ACC112 (cell line): ENCODE measurements at regions not wholly inside any gene's neighbourhood (a gene's known extent, or its start where the extent isn't known, plus 50 kb on each side); places are given as distances from the start of the nearest gene placed in this dataset.

Experiments
- H2AFZ ChIP-seq: fragments of 200-600 bp; sonication (generic); one replicate; pipeline ENCODE4 v1.6.0; 2017; ENCODE audit warnings: antibody characterized with exemption, low read length; ENCODE audit not compliant: unreplicated experiment
- H3K27ac ChIP-seq: fragments of 200-600 bp; sonication (generic); 2 replicates; pipeline ENCODE4 v1.5.1; 2014; ENCODE audit warnings: low read depth, mild to moderate bottlenecking, antibody characterized with exemption, low read length, moderate library complexity
- H3K27me3 ChIP-seq: fragments of 200-600 bp; sonication (generic); 2 replicates; pipeline ENCODE4 v1.6.1; 2014; ENCODE audit warnings: mild to moderate bottlenecking, antibody characterized with exemption, low read length, moderate library complexity, mixed read lengths; ENCODE audit not compliant: insufficient read depth
- H3K36me3 ChIP-seq: fragments of 200-600 bp; sonication (generic); 2 replicates; pipeline ENCODE4 v1.6.1; 2016; ENCODE audit warnings: mild to moderate bottlenecking, antibody characterized with exemption, low read length, moderate library complexity, mixed read lengths; ENCODE audit not compliant: insufficient read depth
- H3K4me1 ChIP-seq: fragments of 200-600 bp; sonication (generic); one replicate; pipeline ENCODE4 v1.6.1; 2016; ENCODE audit warnings: low read length, mixed read lengths; ENCODE audit not compliant: insufficient read depth, unreplicated experiment, control insufficient read depth
- H3K4me3 ChIP-seq: fragments of 200-600 bp; sonication (generic); 2 replicates; pipeline ENCODE4 v1.5.1; 2014; ENCODE audit warnings: mild to moderate bottlenecking, low read depth, low read length
- H3K79me2 ChIP-seq: fragments of 200-600 bp; sonication (generic); one replicate; pipeline ENCODE4 v1.6.0; 2016; ENCODE audit warnings: low read length; ENCODE audit not compliant: control insufficient read depth, unreplicated experiment, insufficient read depth

GRCh38 chr2:104734937-104735586 is 118.9 kb upstream of the POU3F3 start:
- no peak overlapping the region for H3K27ac ChIP-seq
- H3K27me3 ChIP-seq, result no peaks in the 10 kb centered on the region
- H3K4me3 ChIP-seq, result peak overlapping the region; percentile 4; the same call in 1 of the 2 replicates
- H3K79me2 ChIP-seq, result no peaks in the 10 kb centered on the region
- 0 out of 2 replicates have a peak, but pooled peaks cover 2% of the 10 kb centered on the region for H3K36me3 ChIP-seq
- no peak overlapping the region for H2AFZ ChIP-seq
- H3K4me1 ChIP-seq, result peaks cover 9% of the 10 kb centered on the region

DNA sequence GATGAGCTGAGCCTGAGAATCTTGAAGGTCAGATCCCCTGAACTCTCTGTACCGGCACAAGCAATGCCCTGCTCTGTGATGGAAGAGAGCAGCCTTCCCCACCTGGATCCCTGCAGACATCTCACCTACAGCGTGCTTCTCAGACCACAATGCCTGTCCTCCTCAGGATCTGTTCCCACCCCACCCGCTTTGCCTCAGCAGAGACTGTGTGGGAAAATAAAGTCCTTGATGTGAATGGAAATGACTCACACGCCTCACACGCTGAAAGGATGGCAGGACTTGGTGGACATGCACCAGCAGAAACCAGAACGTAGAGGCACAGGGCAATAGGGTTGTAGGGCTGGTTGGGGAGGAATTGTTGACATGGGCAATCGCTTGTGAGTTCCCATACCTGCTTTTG is 117.9 kb upstream of the POU3F3 start:
- H3K4me3 ChIP-seq, result no peak overlapping the region

DNA sequence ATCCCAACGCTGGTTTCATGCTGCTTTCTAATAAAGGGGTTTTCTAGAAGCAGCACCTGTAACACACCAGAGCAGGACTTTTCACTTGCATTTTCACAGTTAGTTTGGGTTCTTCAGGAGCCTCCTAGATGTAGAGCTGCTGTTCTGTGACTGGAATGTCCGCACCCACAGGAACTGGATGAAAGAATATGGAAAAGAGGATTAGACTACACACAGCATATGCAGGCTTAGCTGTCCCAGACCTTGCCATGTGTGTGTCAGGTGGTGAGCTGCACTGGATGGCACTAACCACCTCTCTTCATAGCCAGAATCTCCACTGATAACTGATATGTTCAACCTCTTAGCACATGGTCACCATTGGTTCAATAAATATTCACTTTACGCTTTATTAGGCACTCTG is 112.1 kb upstream of the POU3F3 start:
- Histone ChIP-seq H3K27ac (no peak overlapping the region), H3K27me3 (peaks cover 54% of the 10 kb centered on the region), H3K79me2 (no peaks in the 10 kb centered on the region), H3K36me3 (no peaks in the 10 kb centered on the region), H3K4me3 (no peak overlapping the region), H3K4me1 (no peaks in the 10 kb centered on the region), H2AFZ (no peak overlapping the region)

More for the DNA sequence above, 117.9 kb upstream of the POU3F3 start:
- H3K27ac ChIP-seq, result no peak overlapping the region
- H3K36me3 ChIP-seq, result 0 out of 2 replicates have a peak, but pooled peaks cover 2% of the 10 kb centered on the region
- no peaks in the 10 kb centered on the region for H3K79me2 ChIP-seq
- H3K27me3 ChIP-seq, result peaks cover 2% of the 10 kb centered on the region; the same call in 1 of the 2 replicates
- peaks cover 9% of the 10 kb centered on the region for H3K4me1 ChIP-seq
- H2AFZ ChIP-seq, result no peak overlapping the region

GRCh38 chr2:104744537-104744936 is 109.4 kb upstream of the POU3F3 start:
- H3K27me3 ChIP-seq, result peaks cover 67% of the 10 kb centered on the region

DNA sequence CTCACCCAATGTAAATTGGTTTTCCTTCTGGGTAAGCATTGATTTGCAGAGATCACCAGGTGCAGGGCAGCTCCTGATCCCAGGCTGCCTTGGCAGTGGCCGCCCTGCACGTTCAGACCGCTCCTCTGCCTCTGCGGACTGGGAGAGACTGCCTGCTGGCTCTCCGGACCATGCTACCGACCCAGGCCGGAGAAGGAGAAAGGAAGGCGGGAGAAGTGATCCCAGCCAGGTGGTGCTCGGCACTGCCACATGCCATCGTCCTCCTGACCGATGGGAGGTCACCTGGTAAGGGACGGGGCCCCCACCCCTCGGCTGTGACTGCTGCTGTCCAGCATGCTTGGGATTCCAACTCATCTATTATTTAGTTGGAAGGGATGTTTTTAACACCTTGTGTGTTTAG is 108.1 kb upstream of the POU3F3 start:
- H3K36me3 ChIP-seq, result no peaks in the 10 kb centered on the region
- no peaks in the 10 kb centered on the region for H3K4me1 ChIP-seq
- H3K27me3 ChIP-seq, result peaks cover 71% of the 10 kb centered on the region
- H2AFZ ChIP-seq, result no peak overlapping the region
- no peak overlapping the region for H3K4me3 ChIP-seq
- H3K27ac ChIP-seq, result no peak overlapping the region
- no peaks in the 10 kb centered on the region for H3K79me2 ChIP-seq

More at GRCh38 chr2:104744537-104744936, 109.4 kb upstream of the POU3F3 start:
- Histone ChIP-seq H3K4me1 (no peaks in the 10 kb centered on the region), H3K4me3 (no peak overlapping the region), H2AFZ (no peak overlapping the region), H3K79me2 (no peaks in the 10 kb centered on the region), H3K27ac (no peak overlapping the region), H3K36me3 (no peaks in the 10 kb centered on the region)

- H3K4me3 ChIP-seq, result no peak overlapping the region
- H3K27me3 ChIP-seq, result peaks cover 66% of the 10 kb centered on the region
- no peaks in the 10 kb centered on the region for H3K36me3 ChIP-seq
- no peaks in the 10 kb centered on the region for H3K4me1 ChIP-seq
- no peak overlapping the region for H2AFZ ChIP-seq
- no peak overlapping the region for H3K27ac ChIP-seq
- H3K79me2 ChIP-seq, result no peaks in the 10 kb centered on the region
These were observed 107.6 kb upstream of the POU3F3 start for GRCh38 chr2:104746299-104746698.

DNA sequence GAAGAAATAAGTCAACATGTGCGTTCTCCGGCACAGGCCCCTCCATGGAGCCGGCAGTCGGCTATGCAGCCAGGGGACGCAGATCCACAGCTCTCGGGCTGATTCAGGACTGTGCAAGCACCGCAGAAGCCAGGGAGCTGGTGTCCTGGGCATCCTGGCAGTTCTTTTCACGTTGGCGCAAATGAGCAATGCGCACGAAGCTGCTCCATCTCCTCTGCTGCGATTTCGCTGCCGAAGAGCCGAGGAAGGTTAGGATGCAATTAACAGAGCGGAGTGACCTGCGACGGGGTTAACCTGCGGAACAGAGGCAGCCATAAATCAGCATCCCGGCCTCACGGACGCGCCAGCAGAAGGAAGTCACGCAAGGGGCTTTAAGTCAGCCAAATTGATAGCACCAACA is 107.1 kb upstream of the POU3F3 start:
- Histone ChIP-seq H2AFZ (no peak overlapping the region), H3K79me2 (no peaks in the 10 kb centered on the region), H3K4me1 (no peaks in the 10 kb centered on the region), H3K4me3 (no peak overlapping the region), H3K27me3 (peaks cover 61% of the 10 kb centered on the region), H3K27ac (no peak overlapping the region), H3K36me3 (no peaks in the 10 kb centered on the region)

DNA sequence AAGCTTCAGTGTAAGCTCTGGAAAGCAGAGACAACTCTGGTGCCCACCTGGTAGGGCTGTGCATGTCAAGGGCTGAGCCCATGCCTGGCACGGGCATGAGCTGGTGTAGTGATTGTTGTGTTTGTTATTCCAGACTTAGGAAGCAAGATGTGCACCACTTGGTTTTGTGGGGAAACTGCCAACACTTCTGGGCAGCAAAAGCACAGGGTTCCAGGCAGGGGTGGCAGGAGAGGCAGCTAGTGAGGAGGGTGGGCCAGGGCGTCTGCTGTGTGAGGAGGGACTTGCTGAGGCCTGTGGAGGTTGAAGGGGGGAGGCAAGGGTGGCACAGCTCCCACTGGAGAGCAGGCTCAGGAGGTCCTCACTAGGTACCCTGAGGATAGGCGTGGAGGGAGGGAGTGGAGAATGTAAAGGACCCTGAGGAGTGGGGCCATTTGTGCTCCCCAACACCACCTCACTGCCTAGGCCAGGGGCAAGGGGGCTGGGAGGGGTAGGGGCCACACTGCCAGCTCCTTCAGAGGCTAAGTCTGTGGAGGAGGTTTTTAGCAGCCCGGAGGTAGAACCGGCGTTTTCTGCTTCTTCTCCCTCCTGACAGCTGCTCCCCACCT is 104.0 kb upstream of the POU3F3 start:
- H3K79me2 ChIP-seq, result no peaks in the 10 kb centered on the region
- H3K4me1 ChIP-seq, result no peaks in the 10 kb centered on the region
- no peaks in the 10 kb centered on the region for H3K36me3 ChIP-seq
- no peak overlapping the region for H3K4me3 ChIP-seq
- peaks cover 32% of the 10 kb centered on the region for H3K27me3 ChIP-seq
- H3K27ac ChIP-seq, result no peak overlapping the region
- H2AFZ ChIP-seq, result no peak overlapping the region

DNA sequence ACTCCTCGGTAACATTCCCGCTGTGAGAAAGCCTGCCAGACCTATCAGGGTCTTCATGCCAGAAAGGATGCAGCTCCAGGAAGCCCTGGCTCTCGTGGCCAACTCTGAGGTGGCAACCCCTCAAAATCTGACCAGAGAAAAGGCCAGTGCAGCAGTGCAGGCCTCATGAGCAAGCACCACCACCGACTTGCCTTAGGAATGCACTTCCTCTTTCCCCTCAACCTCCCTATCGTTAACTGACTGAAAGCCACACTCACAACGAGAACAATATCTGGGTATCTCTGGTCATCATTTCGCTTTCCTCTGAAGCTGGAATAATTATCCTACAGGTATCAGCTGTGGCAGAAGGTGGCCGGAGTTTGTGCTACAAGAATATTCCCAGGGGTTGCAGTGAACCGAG is 101.4 kb upstream of the POU3F3 start:
- Histone ChIP-seq H3K36me3 (no peaks in the 10 kb centered on the region), H2AFZ (no peak overlapping the region), H3K27me3 (peaks cover 11% of the 10 kb centered on the region), H3K27ac (no peak overlapping the region), H3K4me3 (no peak overlapping the region), H3K4me1 (no peaks in the 10 kb centered on the region), H3K79me2 (no peaks in the 10 kb centered on the region)

- Histone ChIP-seq H2AFZ (no peak overlapping the region), H3K27me3 (no peaks in the 10 kb centered on the region), H3K27ac (no peak overlapping the region), H3K4me3 (no peak overlapping the region), H3K79me2 (no peaks in the 10 kb centered on the region), H3K36me3 (no peaks in the 10 kb centered on the region), H3K4me1 (peaks cover 3% of the 10 kb centered on the region)
These were observed 98.7 kb upstream of the POU3F3 start for GRCh38 chr2:104755026-104755878.
